ENCODE measurements at regions not wholly inside any gene's neighbourhood (a gene's known extent, or its start where the extent isn't known, plus 50 kb on each side); places are given as distances from the start of the nearest gene placed in this dataset.

- Histone ChIP-seq H4K20me1 (ENCODE audit: low read depth, low read length) (no peaks in the 10 kb centered on the region), H2AFZ (ENCODE audit: low read depth, low read length, severe bottlenecking) (no peak overlapping the region), H3K9me3 (ENCODE audit: insufficient read depth, low read length) (no peaks in the 10 kb centered on the region), H3K4me2 (ENCODE audit: low read depth, low read length, poor library complexity, severe bottlenecking) (no peak overlapping the region), H3K4me3 (ENCODE audit: insufficient read depth, low read length, poor library complexity, severe bottlenecking) (no peak overlapping the region), H3K9ac (ENCODE audit: low read length) (no peak overlapping the region), H3F3A (ENCODE audit: insufficient read depth) (no peaks in the 10 kb centered on the region), H3K79me2 (ENCODE audit: insufficient read depth, low read length) (no peaks in the 10 kb centered on the region), H3K27me3 (ENCODE audit: low read length) (no peaks in the 10 kb centered on the region), H3K27ac (ENCODE audit: low read depth, low read length) (no peak overlapping the region), H3K36me3 (ENCODE audit: low read length) (no peaks in the 10 kb centered on the region), H3K9me2 (replicated peaks; ENCODE audit: insufficient read depth, low read length) (no peaks in the 10 kb centered on the region)
- TF ChIP-seq, protein P1, sequence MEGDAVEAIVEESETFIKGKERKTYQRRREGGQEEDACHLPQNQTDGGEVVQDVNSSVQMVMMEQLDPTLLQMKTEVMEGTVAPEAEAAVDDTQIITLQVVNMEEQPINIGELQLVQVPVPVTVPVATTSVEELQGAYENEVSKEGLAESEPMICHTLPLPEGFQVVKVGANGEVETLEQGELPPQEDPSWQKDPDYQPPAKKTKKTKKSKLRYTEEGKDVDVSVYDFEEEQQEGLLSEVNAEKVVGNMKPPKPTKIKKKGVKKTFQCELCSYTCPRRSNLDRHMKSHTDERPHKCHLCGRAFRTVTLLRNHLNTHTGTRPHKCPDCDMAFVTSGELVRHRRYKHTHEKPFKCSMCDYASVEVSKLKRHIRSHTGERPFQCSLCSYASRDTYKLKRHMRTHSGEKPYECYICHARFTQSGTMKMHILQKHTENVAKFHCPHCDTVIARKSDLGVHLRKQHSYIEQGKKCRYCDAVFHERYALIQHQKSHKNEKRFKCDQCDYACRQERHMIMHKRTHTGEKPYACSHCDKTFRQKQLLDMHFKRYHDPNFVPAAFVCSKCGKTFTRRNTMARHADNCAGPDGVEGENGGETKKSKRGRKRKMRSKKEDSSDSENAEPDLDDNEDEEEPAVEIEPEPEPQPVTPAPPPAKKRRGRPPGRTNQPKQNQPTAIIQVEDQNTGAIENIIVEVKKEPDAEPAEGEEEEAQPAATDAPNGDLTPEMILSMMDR (IDR thresholded peaks at IDR 0.05; ENCODE audit: insufficient read depth, low read length, poor library complexity, severe bottlenecking), result no peak
- no peak for TF ChIP-seq EZH2phosphoT487 (conservative IDR thresholded peaks at IDR 0.05; ENCODE audit: low read length)
Measured at GRCh38 chr11:29314211-29314610, 702.6 kb downstream of the KCNA4 start.

DNA sequence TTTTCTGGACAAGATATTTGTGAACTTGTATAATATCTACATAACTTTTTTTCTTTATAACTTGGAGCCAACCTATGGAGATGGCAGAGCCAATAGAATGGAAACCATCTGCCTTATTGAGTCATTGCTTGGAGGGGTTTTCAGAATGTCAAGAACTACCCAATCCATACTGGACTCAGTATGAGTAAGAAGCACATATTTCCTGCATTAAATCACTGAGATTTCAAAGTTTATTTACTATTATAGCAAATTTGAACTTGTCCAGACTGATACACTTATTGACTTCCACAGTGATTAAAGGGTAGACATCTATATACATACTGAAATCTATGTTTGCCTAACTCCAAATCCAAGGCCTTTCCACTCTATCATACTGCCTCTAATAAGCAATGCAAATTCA is 704.0 kb downstream of the KCNA4 start:
- TF ChIP-seq, protein P1 (IDR thresholded peaks at IDR 0.05; ENCODE audit: insufficient read depth, low read length, poor library complexity, severe bottlenecking), result no peak
- TF ChIP-seq EZH2phosphoT487 (conservative IDR thresholded peaks at IDR 0.05; ENCODE audit: low read length), result no peak
- no peaks in the 10 kb centered on the region for H3K9me2 ChIP-seq (replicated peaks; ENCODE audit: insufficient read depth, low read length)
- H3K27me3 ChIP-seq (ENCODE audit: low read length), result no peaks in the 10 kb centered on the region
- no peak overlapping the region for H3K9ac ChIP-seq (ENCODE audit: low read length)
- no peaks in the 10 kb centered on the region for H3K79me2 ChIP-seq (ENCODE audit: insufficient read depth, low read length)
- H4K20me1 ChIP-seq (ENCODE audit: low read depth, low read length), result no peaks in the 10 kb centered on the region
- no peak overlapping the region for H3K27ac ChIP-seq (ENCODE audit: low read depth, low read length)
- no peak overlapping the region for H2AFZ ChIP-seq (ENCODE audit: low read depth, low read length, severe bottlenecking)
- H3K9me3 ChIP-seq (ENCODE audit: insufficient read depth, low read length), result no peaks in the 10 kb centered on the region
- no peak overlapping the region for H3K4me3 ChIP-seq (ENCODE audit: insufficient read depth, low read length, poor library complexity, severe bottlenecking)
- no peak overlapping the region for H3K4me2 ChIP-seq (ENCODE audit: low read depth, low read length, poor library complexity, severe bottlenecking)
- no peaks in the 10 kb centered on the region for H3K36me3 ChIP-seq (ENCODE audit: low read length)
- H3F3A ChIP-seq (ENCODE audit: insufficient read depth), result no peaks in the 10 kb centered on the region

DNA sequence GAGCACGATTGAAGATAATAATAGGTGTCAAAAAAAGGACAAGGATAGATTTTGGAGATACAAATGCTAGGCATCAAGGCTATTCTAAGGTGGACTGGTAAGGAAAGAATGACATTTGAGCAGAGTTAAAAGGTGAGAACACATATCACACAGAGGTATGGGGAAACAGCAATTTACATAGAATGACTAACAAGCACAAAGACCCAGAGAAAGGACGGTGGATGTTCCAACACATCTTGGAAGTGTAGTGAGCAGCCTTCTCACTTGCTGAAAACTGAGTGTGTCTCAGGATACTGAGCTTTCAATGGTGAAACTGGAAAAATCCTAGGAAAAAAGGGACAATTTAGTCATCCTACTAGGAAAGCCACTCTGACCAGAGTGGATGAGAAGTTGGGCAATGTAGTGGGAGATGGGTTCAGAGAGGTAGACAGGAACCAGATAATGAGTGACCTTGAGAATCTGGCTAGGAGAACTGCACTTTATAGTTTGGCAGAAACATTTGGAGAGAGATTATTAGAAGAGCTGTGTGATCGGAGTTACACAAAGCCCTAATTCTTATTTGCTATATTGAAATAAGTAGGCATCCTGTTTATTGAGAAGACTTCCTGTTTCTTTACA is 706.0 kb downstream of the KCNA4 start:
- Histone ChIP-seq H4K20me1 (ENCODE audit: low read depth, low read length) (no peaks in the 10 kb centered on the region), H3K27me3 (ENCODE audit: low read length) (no peaks in the 10 kb centered on the region), H3K4me2 (ENCODE audit: low read depth, low read length, poor library complexity, severe bottlenecking) (no peak overlapping the region), H3K27ac (ENCODE audit: low read depth, low read length) (no peak overlapping the region), H3K36me3 (ENCODE audit: low read length) (no peaks in the 10 kb centered on the region), H2AFZ (ENCODE audit: low read depth, low read length, severe bottlenecking) (no peak overlapping the region), H3K9me2 (replicated peaks; ENCODE audit: insufficient read depth, low read length) (no peaks in the 10 kb centered on the region), H3F3A (ENCODE audit: insufficient read depth) (no peaks in the 10 kb centered on the region), H3K9ac (ENCODE audit: low read length) (no peak overlapping the region), H3K79me2 (ENCODE audit: insufficient read depth, low read length) (no peaks in the 10 kb centered on the region), H3K4me3 (ENCODE audit: insufficient read depth, low read length, poor library complexity, severe bottlenecking) (no peak overlapping the region), H3K9me3 (ENCODE audit: insufficient read depth, low read length) (no peaks in the 10 kb centered on the region)
- TF ChIP-seq, protein P1 (IDR thresholded peaks at IDR 0.05; ENCODE audit: insufficient read depth, low read length, poor library complexity, severe bottlenecking), result no peak
- no peak for TF ChIP-seq EZH2phosphoT487 (conservative IDR thresholded peaks at IDR 0.05; ENCODE audit: low read length)

All from SU-DHL-6 (cell line).